ENCODE measurements at regions not wholly inside any gene's neighbourhood (a gene's known extent, or its start where the extent isn't known, plus 50 kb on each side); places are given as distances from the start of the nearest gene placed in this dataset.

DNA sequence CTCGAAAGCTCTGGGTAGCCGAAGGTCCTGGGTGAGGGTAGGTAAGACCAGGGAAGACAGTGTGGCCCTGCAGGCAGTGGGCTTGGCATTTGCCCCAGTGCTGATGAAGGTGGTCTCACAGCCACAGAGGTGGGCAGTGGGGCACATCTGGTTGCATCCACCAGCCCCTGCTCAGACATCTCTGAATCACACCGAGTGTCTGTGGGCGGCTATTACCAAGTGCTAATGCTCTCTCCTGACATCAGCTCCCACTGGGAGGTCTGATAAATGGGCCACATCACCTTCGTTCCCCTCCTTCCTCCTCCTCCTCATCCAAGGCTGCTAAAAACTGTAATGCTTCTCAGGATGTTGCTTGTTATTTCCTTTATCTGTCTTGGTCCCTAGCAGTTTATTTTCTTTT is 330.9 kb upstream of the COBL start:
- DNase-seq (no peak), ATAC-seq (no peak)
- Histone ChIP-seq H3K36me3 (no peaks in the 10 kb centered on the region), H3K4me1 (no peaks in the 10 kb centered on the region), H3K9me3 (no peaks in the 10 kb centered on the region), H3K27me3 (ENCODE audit: low read depth) (no peaks in the 10 kb centered on the region), H3K4me3 (no peak overlapping the region), H3K27ac (no peak overlapping the region)
- TF ChIP-seq, protein P1, sequence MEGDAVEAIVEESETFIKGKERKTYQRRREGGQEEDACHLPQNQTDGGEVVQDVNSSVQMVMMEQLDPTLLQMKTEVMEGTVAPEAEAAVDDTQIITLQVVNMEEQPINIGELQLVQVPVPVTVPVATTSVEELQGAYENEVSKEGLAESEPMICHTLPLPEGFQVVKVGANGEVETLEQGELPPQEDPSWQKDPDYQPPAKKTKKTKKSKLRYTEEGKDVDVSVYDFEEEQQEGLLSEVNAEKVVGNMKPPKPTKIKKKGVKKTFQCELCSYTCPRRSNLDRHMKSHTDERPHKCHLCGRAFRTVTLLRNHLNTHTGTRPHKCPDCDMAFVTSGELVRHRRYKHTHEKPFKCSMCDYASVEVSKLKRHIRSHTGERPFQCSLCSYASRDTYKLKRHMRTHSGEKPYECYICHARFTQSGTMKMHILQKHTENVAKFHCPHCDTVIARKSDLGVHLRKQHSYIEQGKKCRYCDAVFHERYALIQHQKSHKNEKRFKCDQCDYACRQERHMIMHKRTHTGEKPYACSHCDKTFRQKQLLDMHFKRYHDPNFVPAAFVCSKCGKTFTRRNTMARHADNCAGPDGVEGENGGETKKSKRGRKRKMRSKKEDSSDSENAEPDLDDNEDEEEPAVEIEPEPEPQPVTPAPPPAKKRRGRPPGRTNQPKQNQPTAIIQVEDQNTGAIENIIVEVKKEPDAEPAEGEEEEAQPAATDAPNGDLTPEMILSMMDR (IDR thresholded peaks at IDR 0.05), result no peak
- intact Hi-C loops (cut with DNase I), result no loop called here

DNA sequence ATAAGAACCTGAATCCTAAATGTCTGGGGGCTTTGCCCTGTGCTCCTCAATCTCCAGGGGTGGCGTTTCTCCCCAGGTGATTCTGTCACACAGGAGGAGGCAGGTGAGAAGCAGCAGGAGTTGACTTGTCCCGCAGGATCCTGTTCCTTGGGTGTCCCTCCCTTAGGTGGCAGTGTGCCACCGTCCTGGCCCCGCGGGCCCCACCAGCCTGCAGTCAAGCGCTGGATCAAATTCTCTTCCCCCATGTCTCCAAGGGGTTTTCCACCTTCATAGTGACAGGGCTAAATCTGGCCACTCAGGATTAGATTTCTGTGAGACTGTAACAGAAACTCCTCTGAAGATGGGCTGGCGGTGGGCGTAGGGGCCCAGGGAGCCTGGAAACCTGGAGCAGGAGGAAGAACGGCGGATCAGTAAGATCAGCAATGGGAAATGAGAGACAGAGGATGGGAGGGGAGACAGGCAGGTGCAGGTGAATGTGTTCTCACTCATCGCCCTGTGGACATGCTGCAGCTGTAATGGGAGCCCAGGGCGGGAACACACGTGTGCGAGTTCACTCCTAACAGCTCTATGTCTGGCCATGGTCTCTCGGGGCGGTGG is 329.2 kb upstream of the COBL start:
- intact Hi-C loops (cut with DNase I), result no loop called here
- Histone ChIP-seq H3K27me3 (ENCODE audit: low read depth) (no peaks in the 10 kb centered on the region), H3K27ac (no peak overlapping the region), H3K36me3 (no peaks in the 10 kb centered on the region), H3K9me3 (no peaks in the 10 kb centered on the region), H3K4me3 (no peak overlapping the region), H3K4me1 (no peaks in the 10 kb centered on the region)
- TF ChIP-seq, protein P1 (IDR thresholded peaks at IDR 0.05), result no peak
- DNase-seq (no peak), ATAC-seq (no peak)

DNA sequence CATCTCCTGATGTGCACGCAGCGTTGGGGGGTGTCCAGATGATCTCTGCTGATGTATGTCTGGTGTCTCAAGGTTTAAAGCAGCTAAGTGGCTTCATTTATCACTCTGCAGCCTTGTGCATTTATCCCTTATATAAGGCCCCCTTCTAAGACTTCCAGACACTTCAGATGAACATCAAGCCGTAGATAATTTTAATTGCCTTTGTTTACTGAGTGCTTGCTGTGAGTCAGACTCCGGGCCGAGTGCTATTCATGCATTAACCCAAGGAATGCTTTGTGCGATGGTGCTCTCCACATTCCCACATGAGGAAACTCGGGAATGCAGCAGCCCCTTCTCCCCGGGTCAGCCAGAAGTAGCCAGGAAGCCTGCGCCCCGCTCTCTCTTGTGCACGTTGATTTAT is 328.6 kb upstream of the COBL start:
- Histone ChIP-seq H3K4me3 (no peak overlapping the region), H3K27ac (no peak overlapping the region), H3K4me1 (no peaks in the 10 kb centered on the region), H3K36me3 (no peaks in the 10 kb centered on the region), H3K9me3 (no peaks in the 10 kb centered on the region), H3K27me3 (ENCODE audit: low read depth) (no peaks in the 10 kb centered on the region)
- DNase-seq, result no peak
- TF ChIP-seq, protein P1 (IDR thresholded peaks at IDR 0.05), result no peak
- no peak for ATAC-seq
- intact Hi-C loops (cut with DNase I), result no loop called here

DNA sequence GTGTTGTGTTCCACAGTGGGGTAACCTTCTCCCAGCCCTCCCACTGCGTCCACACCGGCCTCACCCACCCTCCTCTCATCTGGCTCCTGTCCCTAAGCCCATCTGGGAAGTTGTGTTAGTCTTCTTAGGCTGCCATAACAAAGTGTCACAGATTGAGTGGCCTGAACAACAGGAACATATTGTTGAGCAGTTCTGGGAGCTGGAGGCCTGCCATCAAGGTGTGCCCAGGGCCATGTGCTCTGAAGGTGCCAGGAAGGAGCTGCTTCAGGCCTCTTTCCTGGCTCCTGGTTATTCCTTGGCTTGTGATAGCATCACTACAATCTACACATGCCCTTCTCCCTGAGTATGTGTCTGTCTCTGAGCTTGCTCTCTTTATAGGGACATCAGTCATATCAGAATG is 327.6 kb upstream of the COBL start:
- TF ChIP-seq, protein P1 (IDR thresholded peaks at IDR 0.05), result no peak
- intact Hi-C loops (cut with DNase I), result no loop called here
- no peak for ATAC-seq
- H3K9me3 ChIP-seq, result no peaks in the 10 kb centered on the region
- H3K27ac ChIP-seq, result no peak overlapping the region
- H3K36me3 ChIP-seq, result no peaks in the 10 kb centered on the region
- no peaks in the 10 kb centered on the region for H3K4me1 ChIP-seq
- H3K4me3 ChIP-seq, result no peak overlapping the region
- DNase-seq, result no peak
- H3K27me3 ChIP-seq (ENCODE audit: low read depth), result no peaks in the 10 kb centered on the region

DNA sequence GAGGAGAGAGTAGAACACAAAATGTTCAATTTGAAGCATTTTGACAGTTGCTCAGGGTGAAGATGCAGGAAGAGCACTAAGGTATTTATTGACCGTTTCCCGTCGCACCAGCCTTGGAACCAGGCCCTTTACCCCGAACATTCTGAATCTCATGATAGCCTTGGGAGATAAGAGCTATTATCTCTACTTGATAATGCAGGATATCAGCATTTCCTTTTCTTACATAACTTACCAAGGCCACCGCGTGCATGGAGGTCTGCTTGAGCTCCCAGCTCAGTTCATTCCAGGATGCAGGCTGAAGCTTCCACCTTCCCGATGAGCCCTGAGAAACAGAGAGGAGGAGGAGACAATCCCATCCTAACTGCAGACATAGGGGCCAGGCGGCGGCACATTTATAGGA is 324.2 kb upstream of the COBL start:
- Histone ChIP-seq H3K36me3 (no peaks in the 10 kb centered on the region), H3K4me1 (no peaks in the 10 kb centered on the region), H3K9me3 (no peaks in the 10 kb centered on the region), H3K27me3 (ENCODE audit: low read depth) (no peaks in the 10 kb centered on the region), H3K27ac (no peak overlapping the region), H3K4me3 (no peak overlapping the region)
- TF ChIP-seq, protein P1 (IDR thresholded peaks at IDR 0.05), result no peak
- no peak for DNase-seq
- intact Hi-C loops (cut with DNase I), result no loop called here
- ATAC-seq, result no peak
